ENCODE measurements at regions not wholly inside any gene's neighbourhood (a gene's known extent, or its start where the extent isn't known, plus 50 kb on each side); places are given as distances from the start of the nearest gene placed in this dataset.

DNA sequence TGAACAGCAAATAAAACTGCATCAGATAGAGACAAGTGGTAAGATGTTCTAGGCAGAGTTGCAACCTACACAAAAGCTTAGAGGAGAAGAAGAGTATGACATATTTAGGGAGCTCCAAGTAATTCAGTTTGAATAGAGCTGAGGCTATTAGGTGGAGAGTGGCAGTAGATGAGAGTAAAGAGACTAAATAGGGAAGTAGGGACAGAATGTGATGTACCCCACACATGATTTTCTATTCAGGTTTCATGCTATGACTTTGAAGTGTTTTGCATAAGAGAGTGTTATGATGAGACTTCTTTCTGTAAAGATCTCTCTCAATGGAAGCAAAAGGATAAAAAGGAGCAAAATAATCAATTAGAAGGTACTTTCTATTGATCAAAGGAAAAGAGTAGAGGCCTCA lies 206.8 kb upstream of the ERBB4 start:
- Histone ChIP-seq H3K4me3 (no peak overlapping the region), H3K9me3 (no peaks in the 10 kb centered on the region), H3K27ac (no peak overlapping the region), H3K4me1 (no peaks in the 10 kb centered on the region), H3K27me3 (no peaks in the 10 kb centered on the region), H3K36me3 (no peaks in the 10 kb centered on the region)
- ATAC-seq = no peak
- TF ChIP-seq, protein P1, sequence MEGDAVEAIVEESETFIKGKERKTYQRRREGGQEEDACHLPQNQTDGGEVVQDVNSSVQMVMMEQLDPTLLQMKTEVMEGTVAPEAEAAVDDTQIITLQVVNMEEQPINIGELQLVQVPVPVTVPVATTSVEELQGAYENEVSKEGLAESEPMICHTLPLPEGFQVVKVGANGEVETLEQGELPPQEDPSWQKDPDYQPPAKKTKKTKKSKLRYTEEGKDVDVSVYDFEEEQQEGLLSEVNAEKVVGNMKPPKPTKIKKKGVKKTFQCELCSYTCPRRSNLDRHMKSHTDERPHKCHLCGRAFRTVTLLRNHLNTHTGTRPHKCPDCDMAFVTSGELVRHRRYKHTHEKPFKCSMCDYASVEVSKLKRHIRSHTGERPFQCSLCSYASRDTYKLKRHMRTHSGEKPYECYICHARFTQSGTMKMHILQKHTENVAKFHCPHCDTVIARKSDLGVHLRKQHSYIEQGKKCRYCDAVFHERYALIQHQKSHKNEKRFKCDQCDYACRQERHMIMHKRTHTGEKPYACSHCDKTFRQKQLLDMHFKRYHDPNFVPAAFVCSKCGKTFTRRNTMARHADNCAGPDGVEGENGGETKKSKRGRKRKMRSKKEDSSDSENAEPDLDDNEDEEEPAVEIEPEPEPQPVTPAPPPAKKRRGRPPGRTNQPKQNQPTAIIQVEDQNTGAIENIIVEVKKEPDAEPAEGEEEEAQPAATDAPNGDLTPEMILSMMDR (IDR thresholded peaks at IDR 0.05) = no peak
- DNase-seq = no peak
- FAIRE-seq = no peak
- intact Hi-C loops (cut with DNase I) = no loop called here

DNA sequence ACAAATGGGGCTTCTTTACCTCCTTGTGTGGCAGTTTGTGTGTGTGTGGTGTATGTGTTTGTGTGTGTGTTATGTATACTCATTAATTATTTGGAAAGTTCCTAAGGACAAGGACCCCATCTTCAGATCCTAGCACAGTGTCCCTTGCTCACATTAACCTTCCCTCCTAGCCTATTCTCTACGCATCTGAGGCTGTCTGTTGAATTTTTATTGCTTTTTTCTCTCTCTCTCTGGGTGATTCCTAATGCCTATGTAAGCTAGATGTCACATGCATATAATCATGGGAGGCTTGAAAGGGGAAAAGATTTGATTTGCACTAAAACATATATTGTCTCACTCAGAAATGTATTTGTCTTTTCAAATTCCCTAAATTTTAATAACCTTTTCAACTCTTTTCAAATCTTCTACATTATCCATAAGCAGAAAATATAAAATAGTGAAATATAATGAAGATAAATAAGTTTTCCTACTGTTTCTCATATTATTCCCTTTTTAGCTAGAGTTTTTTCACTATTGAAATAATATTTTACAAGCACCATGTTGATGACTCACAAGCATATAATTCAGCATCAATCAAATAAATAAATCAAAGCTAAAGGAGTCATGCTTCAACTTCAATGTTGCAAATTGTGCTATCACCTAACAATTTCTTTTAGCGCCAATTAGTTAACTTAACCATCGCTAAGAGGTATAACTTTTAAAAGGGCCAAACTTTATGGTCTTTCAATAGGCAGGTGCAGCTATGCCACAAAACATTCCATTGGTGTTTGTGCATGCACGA lies 199.0 kb upstream of the ERBB4 start:
- no peaks in the 10 kb centered on the region for H3K4me1 ChIP-seq
- H3K36me3 ChIP-seq = no peaks in the 10 kb centered on the region
- H3K4me3 ChIP-seq = no peak overlapping the region
- ATAC-seq (no peak), FAIRE-seq (no peak), DNase-seq (no peak)
- H3K27ac ChIP-seq = no peak overlapping the region
- intact Hi-C loops (cut with DNase I) = no loop called here
- TF ChIP-seq, protein P1 (IDR thresholded peaks at IDR 0.05) = no peak
- WGBS, 2 donors = 85 to 89% methylated on average over 4 of the region's 4 CpGs
- H3K9me3 ChIP-seq = no peaks in the 10 kb centered on the region
- H3K27me3 ChIP-seq = no peaks in the 10 kb centered on the region

DNA sequence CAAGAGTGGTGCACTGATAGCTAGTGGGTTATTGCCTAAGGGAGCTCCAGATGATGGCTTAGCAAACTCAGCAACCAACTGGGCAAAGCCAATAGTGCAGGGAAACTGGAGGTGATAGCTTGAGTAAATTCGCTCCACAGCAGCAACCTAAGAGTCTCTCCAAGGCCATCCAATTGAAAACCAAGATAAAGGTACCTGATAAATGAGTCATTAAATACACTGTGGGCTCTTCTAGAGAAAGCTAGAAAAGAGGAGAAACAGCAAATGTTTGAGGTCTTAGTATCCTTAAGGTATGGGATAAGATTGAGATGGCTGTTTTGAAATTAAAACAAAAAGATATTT lies 197.8 kb upstream of the ERBB4 start:
- H3K4me3 ChIP-seq = no peak overlapping the region
- FAIRE-seq (no peak), ATAC-seq (peak; percentile 65 to 78 (median 72)), DNase-seq (peak in 1 of 6 donors; percentile 6)
- 12 to 45% methylated on average over 1 of the region's 1 CpG for WGBS, 2 donors
- no peaks in the 10 kb centered on the region for H3K27me3 ChIP-seq
- no peaks in the 10 kb centered on the region for H3K36me3 ChIP-seq
- H3K9me3 ChIP-seq = no peaks in the 10 kb centered on the region
- no peak overlapping the region for H3K27ac ChIP-seq
- intact Hi-C loops (cut with DNase I) = no loop called here
- no peaks in the 10 kb centered on the region for H3K4me1 ChIP-seq
- TF ChIP-seq, protein P1 (IDR thresholded peaks at IDR 0.05) = no peak

DNA sequence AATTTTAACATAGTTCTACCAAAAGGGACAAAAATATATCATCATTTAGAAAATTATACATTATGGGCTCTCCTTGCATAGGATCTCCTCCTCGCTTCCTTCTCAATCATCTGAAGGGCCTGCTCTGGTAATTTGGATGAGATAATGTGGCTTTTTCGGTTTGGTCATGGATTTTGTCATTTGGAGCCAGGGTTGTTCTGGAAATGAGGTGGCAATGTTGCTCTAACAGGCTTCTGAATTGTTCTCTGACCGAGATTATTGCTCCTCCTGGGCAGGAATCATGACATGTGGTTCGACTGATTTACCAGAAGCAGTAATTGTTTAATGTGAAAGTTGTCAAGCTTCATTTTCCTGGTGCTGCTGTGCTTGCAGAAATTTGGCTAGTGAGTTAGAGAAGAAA lies 194.7 kb upstream of the ERBB4 start:
- intact Hi-C loops (cut with DNase I) = no loop called here
- TF ChIP-seq, protein P1 (IDR thresholded peaks at IDR 0.05) = no peak
- Histone ChIP-seq H3K9me3 (no peaks in the 10 kb centered on the region), H3K4me1 (no peaks in the 10 kb centered on the region), H3K27ac (no peak overlapping the region), H3K27me3 (no peaks in the 10 kb centered on the region), H3K36me3 (no peaks in the 10 kb centered on the region), H3K4me3 (no peak overlapping the region)
- ATAC-seq (no peak), DNase-seq (no peak), FAIRE-seq (no peak)
- 66 to 75% methylated on average over 4 of the region's 4 CpGs for WGBS, 2 donors

DNA sequence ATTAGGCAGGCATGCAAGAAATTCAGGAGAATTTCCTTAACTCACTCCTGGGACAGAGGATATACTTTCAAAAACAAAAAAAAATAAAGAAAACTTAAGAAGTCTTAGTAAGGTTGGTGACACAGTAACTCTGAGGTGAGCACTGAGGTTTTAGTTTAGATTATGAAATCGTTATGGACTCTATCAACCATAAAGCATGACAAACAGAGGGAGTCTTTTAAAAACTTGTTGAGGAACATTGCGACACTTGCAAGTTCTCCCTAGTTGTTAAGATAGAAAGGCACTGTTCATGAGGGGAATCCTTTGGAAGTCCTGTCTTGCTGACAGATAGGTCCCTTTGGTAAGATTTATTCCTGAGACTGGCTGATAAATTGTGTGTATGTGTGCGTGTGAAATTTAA lies 194.3 kb upstream of the ERBB4 start:
- intact Hi-C loops (cut with DNase I) = no loop called here
- H3K27ac ChIP-seq = no peak overlapping the region
- no peak for FAIRE-seq

More for the DNA sequence above, 194.3 kb upstream of the ERBB4 start:
- H3K36me3 ChIP-seq = no peaks in the 10 kb centered on the region
- ATAC-seq (no peak), DNase-seq (no peak)
- no peaks in the 10 kb centered on the region for H3K27me3 ChIP-seq
- TF ChIP-seq, protein P1 (IDR thresholded peaks at IDR 0.05) = no peak
- H3K4me1 ChIP-seq = no peaks in the 10 kb centered on the region
- H3K9me3 ChIP-seq = no peaks in the 10 kb centered on the region
- 78 to 79% methylated on average over 3 of the region's 3 CpGs for WGBS, 2 donors
- H3K4me3 ChIP-seq = no peak overlapping the region
